Large intestine (tissue), 3 donors: ENCODE measurements at regions not wholly inside any gene's neighbourhood (a gene's known extent, or its start where the extent isn't known, plus 50 kb on each side); places are given as distances from the start of the nearest gene placed in this dataset.

Experiments used
- DNase-seq, 2 donors: peaks; one replicate each; pipeline versions ENCODE4 v3.0.0 to v3.0.0-alpha.2; 2013
- H3K27ac ChIP-seq: one replicate; pipeline ENCODE4 v1.5.1; 2013; ENCODE audit warnings: low read length
- H3K27me3 ChIP-seq: 2 replicates; pipeline ENCODE4 v1.6.1; 2013; ENCODE audit warnings: low read length; ENCODE audit not compliant: control insufficient read depth, insufficient read depth
- H3K36me3 ChIP-seq: 2 replicates; pipeline ENCODE4 v1.6.1; 2013; ENCODE audit warnings: low read length; ENCODE audit not compliant: control insufficient read depth, insufficient read depth
- H3K4me1 ChIP-seq: one replicate; pipeline ENCODE4 v1.6.1; 2013; ENCODE audit warnings: low read length; ENCODE audit not compliant: control insufficient read depth, insufficient read depth
- H3K4me3 ChIP-seq: one replicate; pipeline ENCODE4 v1.5.1; 2013; ENCODE audit warnings: low read length
- H3K9me3 ChIP-seq: one replicate; pipeline ENCODE4 v1.6.1; 2013; ENCODE audit warnings: mild to moderate bottlenecking, low read depth, low read length, moderate library complexity; ENCODE audit not compliant: control insufficient read depth
- WGBS: methylation state at CpG from one replicate; pipeline ENCODE4 v1.1.5; 2013; ENCODE audit warnings: low lambda C conversion rate; ENCODE audit not compliant: insufficient coverage; 5-methylcytosine and 5-hydroxymethylcytosine counted together

- Histone ChIP-seq H3K4me3 (no peak overlapping the region), H3K27me3 (no peaks in the 10 kb centered on the region), H3K27ac (no peak overlapping the region), H3K4me1 (no peaks in the 10 kb centered on the region), H3K36me3 (no peaks in the 10 kb centered on the region), H3K9me3 (no peaks in the 10 kb centered on the region)
- no peak for DNase-seq
- no CpG with 5 or more reads among the region's 1 CpG for WGBS
These were observed 377.4 kb upstream of the LARGE1 start for GRCh38 chr22:34297536-34298120.

GRCh38 chr22:34299496-34299895 is 379.2 kb upstream of the LARGE1 start:
- WGBS = 100% methylated on average over 1 of the region's 1 CpG
- H3K36me3 ChIP-seq = no peaks in the 10 kb centered on the region
- H3K9me3 ChIP-seq = no peaks in the 10 kb centered on the region
- DNase-seq = no peak
- no peaks in the 10 kb centered on the region for H3K27me3 ChIP-seq
- H3K4me3 ChIP-seq = no peak overlapping the region
- H3K27ac ChIP-seq = no peak overlapping the region
- H3K4me1 ChIP-seq = no peaks in the 10 kb centered on the region

- no peak for DNase-seq
- H3K27me3 ChIP-seq = no peaks in the 10 kb centered on the region
- H3K36me3 ChIP-seq = no peaks in the 10 kb centered on the region
- no peak overlapping the region for H3K4me3 ChIP-seq
- H3K27ac ChIP-seq = no peak overlapping the region
- H3K4me1 ChIP-seq = no peaks in the 10 kb centered on the region
- H3K9me3 ChIP-seq = no peaks in the 10 kb centered on the region
These were observed 381.3 kb upstream of the LARGE1 start for GRCh38 chr22:34301569-34301968.

- no CpG with 5 or more reads among the region's 3 CpGs for WGBS
- Histone ChIP-seq H3K4me1 (no peaks in the 10 kb centered on the region), H3K9me3 (no peaks in the 10 kb centered on the region)
These were observed 383.4 kb upstream of the LARGE1 start for GRCh38 chr22:34303656-34304055.

GRCh38 chr22:34306361-34306760 is 386.1 kb upstream of the LARGE1 start:
- WGBS = 100% methylated on average over 1 of the region's 2 CpGs
- Histone ChIP-seq H3K9me3 (no peaks in the 10 kb centered on the region), H3K4me1 (no peaks in the 10 kb centered on the region), H3K27ac (no peak overlapping the region), H3K4me3 (no peak overlapping the region), H3K27me3 (no peaks in the 10 kb centered on the region), H3K36me3 (no peaks in the 10 kb centered on the region)
- no peak for DNase-seq

More at GRCh38 chr22:34303656-34304055, 383.4 kb upstream of the LARGE1 start:
- Histone ChIP-seq H3K27me3 (no peaks in the 10 kb centered on the region), H3K36me3 (no peaks in the 10 kb centered on the region), H3K4me3 (no peak overlapping the region), H3K27ac (no peak overlapping the region)
- no peak for DNase-seq

- DNase-seq = no peak
- no peaks in the 10 kb centered on the region for H3K27me3 ChIP-seq
- no peak overlapping the region for H3K4me3 ChIP-seq
- no peaks in the 10 kb centered on the region for H3K36me3 ChIP-seq
- no CpG with 5 or more reads among the region's 3 CpGs for WGBS
- no peaks in the 10 kb centered on the region for H3K4me1 ChIP-seq
- no peaks in the 10 kb centered on the region for H3K9me3 ChIP-seq
- no peak overlapping the region for H3K27ac ChIP-seq
These were observed 387.8 kb upstream of the LARGE1 start for GRCh38 chr22:34308101-34308500.

GRCh38 chr22:34319346-34319745 is 399.1 kb upstream of the LARGE1 start:
- H3K27me3 ChIP-seq = no peaks in the 10 kb centered on the region
- no CpG with 5 or more reads among the region's 3 CpGs for WGBS
- H3K4me3 ChIP-seq = no peak overlapping the region
- H3K36me3 ChIP-seq = no peaks in the 10 kb centered on the region
- H3K27ac ChIP-seq = no peak overlapping the region
- DNase-seq = no peak
- H3K4me1 ChIP-seq = no peaks in the 10 kb centered on the region
- no peaks in the 10 kb centered on the region for H3K9me3 ChIP-seq

- Histone ChIP-seq H3K27ac (no peak overlapping the region), H3K4me1 (no peaks in the 10 kb centered on the region), H3K4me3 (no peak overlapping the region), H3K27me3 (no peaks in the 10 kb centered on the region), H3K9me3 (no peaks in the 10 kb centered on the region), H3K36me3 (no peaks in the 10 kb centered on the region)
- DNase-seq = no peak
- no CpG with 5 or more reads among the region's 3 CpGs for WGBS
These were observed 404.5 kb upstream of the LARGE1 start for GRCh38 chr22:34324763-34325162.

- DNase-seq = no peak
- Histone ChIP-seq H3K9me3 (no peaks in the 10 kb centered on the region), H3K4me3 (no peak overlapping the region), H3K36me3 (no peaks in the 10 kb centered on the region), H3K27ac (no peak overlapping the region), H3K4me1 (no peaks in the 10 kb centered on the region), H3K27me3 (no peaks in the 10 kb centered on the region)
These were observed 406.6 kb upstream of the LARGE1 start for GRCh38 chr22:34326901-34327300.

GRCh38 chr22:34330432-34330831 is 410.2 kb upstream of the LARGE1 start:
- H3K36me3 ChIP-seq = no peaks in the 10 kb centered on the region
- H3K27me3 ChIP-seq = no peaks in the 10 kb centered on the region
- no peaks in the 10 kb centered on the region for H3K4me1 ChIP-seq
- DNase-seq = no peak
- no CpG with 5 or more reads among the region's 4 CpGs for WGBS
- no peak overlapping the region for H3K4me3 ChIP-seq
- H3K27ac ChIP-seq = no peak overlapping the region
- no peaks in the 10 kb centered on the region for H3K9me3 ChIP-seq

GRCh38 chr22:34333285-34333684 is 413.0 kb upstream of the LARGE1 start:
- H3K9me3 ChIP-seq = no peaks in the 10 kb centered on the region
- H3K4me3 ChIP-seq = no peak overlapping the region
- no peak overlapping the region for H3K27ac ChIP-seq
- no peak for DNase-seq
- no CpG with 5 or more reads among the region's 4 CpGs for WGBS
- no peaks in the 10 kb centered on the region for H3K36me3 ChIP-seq
- no peaks in the 10 kb centered on the region for H3K4me1 ChIP-seq
- H3K27me3 ChIP-seq = no peaks in the 10 kb centered on the region
